Stimulated activated CD4-positive, alpha-beta T cell treated with anti-CD3 and anti-CD28 coated beads, Interleukin-1b, Interleukin-23, amount 100 ng/mL, for 4 hours (primary cell): ENCODE measurements at regions not wholly inside any gene's neighbourhood (a gene's known extent, or its start where the extent isn't known, plus 50 kb on each side); places are given as distances from the start of the nearest gene placed in this dataset.

ENCODE experiments used
- DNase-seq, 2 donors: peaks; one replicate each; pipeline ENCODE4 v3.0.0-alpha.2; 2020; ENCODE audit warnings: low read depth in 2 of 2

DNA sequence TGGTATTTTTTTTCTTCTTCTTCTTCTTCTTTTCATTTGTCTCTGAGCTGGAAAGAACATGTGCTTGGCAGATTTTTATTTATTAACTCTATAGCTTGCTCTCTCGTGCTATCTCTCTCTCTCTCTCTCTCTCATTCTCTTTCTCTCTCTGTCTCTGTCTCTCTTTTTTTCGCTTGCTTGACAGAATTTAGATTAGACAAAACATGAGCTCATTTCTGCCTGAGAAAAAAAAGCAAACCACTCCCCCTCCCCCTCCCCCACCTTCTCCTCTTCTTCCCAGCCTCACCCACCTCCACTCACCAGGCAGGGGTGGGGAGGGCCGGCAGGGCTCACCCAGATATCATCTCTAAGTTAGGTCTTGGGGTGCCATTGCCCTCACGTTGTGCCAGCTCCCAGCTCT lies 81.5 kb downstream of the PJA1 start:
- DNase-seq: no peak

DNA sequence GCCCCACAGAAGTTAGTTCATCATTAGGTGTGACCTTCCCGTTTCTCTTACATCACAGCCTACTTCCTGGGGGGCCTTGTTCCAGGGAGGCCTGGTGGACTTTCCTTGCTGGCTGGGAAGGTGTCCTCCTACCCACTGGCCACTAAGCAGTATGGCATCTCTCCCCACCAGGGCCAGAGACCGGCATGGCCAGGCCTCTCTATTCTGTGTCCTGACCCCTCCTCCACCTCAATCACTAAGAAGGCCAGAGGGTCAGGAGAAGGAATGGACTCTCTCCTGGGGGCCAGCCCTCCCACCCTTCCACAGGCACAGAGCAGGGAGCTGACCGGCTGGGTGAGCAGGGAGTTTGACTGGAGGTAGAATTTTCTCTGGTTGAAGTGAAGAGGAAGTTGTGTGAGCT lies 81.9 kb downstream of the PJA1 start:
- no peak for DNase-seq

DNA sequence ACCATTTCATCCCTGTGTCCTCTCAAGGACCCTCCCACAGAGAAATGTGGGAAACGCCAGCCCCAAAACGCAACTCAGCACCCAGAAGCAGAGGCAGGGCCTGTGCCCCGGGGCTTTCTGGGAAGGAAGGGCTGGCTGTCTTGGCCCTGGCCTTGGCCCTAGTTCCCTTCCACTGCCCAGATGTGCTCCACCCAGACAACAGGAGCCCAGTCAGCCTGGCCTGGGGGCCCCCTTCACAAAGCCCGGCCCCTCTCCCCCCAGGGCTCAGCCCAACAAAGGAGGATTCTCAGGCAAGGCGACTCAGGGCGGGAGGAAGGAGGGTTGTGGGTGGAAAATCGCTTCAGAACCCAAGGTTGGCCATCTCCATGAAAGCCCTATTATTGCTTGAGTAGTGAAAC lies 82.5 kb downstream of the PJA1 start:
- DNase-seq: no peak

DNA sequence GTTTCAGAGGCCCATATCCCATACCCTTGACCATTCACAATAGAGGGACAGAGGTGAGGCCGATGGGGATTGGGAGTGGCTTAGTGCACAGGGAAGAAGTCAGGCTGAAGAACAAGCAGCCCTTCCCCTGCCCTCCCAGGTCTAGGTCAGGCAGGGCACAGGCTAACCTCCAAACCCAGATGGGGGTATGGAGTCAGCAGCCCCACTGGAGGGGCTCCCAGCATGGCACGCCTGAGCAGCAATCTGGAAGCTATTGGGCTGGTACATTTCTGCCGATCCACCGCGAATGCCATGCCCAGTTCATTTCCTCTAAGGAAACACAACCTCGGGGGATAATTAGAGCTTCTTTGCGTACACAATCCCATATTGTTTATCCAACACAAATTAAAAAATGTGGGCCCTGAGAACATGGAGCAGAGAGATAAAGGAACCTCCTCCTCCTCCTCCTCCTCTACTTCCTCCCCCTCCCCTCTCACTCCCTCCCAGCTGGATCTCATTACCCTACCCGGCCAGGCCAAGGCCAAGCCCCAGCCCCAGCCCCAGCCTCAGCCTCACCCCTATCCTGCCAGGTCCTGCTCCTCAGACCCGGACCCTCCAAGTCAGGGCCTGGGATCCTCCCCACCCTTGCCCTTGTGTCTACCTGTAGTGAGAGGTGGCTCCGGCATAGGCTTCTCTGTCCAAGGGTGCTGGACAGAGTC lies 83.0 kb downstream of the PJA1 start:
- DNase-seq: no peak

DNA sequence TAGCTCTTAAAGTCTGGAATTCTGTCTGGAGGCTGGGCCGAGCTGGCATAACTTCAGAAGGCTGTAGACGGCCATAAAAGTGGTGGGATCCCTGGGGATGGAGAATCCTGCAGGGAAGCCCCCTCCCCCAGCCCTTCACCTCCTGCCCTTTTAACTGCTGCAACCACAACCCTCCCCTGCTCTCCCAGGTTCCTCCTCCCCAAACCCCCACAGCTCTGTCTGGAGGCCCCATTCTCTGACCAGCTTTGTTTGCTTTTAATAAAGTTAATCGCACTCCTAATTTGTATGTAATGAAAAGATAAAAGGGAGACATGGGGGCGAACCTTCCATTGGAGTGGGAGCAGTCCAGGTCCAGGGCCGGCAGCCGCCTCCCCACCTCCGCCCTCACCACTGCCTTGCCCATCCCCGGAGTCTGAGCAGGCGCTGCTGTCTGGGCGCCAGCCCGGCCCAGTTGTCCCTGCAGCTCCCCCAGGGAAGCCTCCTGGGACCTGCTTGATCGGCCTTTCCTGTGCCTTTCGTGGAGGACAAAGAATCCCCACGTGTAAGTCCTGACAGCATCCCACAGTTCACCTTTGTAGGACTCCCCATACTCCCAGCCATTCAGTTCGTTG lies 84.3 kb downstream of the PJA1 start:
- DNase-seq: no peak

DNA sequence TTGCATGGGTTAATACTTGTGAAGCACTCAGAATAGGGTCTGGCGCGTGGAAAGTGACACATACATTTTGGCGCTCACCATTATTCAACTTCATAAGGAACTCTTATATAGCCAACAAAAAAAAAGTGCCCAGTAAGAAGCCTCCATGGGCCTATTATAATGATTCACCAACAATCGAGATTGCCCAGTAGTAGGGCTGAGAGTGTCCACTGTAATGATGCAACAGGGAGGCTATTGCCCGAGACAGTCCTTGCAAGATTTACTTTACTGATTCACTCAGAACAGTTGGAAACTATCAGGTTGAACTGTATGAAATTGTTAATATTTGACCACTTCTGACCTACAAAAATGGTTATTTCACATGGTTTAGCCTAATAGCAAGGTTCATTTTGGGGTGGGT lies 86.0 kb downstream of the PJA1 start:
- no peak for DNase-seq

DNA sequence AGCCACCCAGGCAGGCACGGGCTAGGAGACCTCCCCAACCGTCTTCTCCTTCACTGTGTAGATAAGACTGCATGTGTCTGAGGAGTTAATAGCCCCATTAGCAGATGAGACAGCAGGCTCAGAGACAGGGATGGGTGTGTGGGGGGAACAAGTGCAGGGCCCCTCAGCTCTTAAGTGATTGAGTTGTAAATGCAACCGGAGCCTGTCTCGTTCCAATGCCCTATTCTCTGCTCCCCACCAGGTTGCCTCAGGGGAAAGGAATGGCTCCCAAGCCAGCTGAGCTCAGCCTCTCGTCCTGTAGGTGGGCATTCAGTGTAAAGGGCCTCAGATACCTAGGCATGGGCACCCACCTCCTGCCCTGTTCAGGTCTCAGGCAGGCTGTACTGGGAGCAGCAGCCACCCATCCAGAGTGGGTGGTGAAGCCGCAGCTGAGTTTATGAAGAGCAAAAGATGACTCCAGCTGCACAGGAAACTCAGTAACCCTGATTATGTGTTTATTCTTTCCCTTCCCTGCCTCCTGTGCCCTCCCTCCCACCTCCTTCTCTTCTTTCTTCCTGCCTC lies 87.3 kb downstream of the PJA1 start:
- no peak for DNase-seq

DNA sequence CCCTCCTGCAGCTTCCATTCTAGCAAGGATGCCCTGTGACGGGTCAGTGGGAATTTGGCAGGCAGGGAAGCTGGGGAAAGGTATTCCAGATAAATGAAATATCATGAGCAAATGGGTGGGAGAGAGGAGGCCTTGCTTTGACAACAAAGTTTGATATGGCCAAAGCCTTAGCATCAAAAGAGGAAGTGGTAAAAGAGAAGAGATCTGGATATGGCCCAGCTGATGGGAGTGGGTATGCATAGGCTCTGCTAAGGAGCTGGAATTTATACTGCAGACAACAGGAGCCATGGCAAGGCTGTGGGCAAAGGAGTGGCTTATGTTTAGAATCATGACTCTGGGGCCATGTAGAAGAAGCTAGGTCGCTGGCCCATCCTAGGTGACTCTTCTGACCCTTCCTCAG lies 89.2 kb downstream of the PJA1 start:
- no peak for DNase-seq

DNA sequence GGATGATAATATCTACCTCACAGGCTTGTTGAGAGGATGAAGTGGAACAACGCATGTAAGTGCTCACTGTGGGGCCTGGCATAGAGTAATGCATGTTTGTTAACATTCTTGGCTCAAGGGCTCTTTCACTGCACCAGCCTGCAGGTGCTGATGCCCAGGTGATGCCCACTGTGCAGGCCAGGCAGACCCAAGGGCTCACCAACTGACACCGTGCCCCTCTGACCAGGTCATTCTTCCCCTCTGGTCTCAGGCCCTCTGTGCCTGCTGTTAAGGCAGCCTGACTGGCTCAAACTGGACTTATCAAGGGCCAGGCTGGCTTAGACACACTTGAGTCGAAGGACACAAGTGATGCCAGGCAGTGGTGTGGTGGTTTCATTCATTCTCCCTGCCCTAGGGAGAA lies 90.5 kb downstream of the PJA1 start:
- no peak for DNase-seq

DNA sequence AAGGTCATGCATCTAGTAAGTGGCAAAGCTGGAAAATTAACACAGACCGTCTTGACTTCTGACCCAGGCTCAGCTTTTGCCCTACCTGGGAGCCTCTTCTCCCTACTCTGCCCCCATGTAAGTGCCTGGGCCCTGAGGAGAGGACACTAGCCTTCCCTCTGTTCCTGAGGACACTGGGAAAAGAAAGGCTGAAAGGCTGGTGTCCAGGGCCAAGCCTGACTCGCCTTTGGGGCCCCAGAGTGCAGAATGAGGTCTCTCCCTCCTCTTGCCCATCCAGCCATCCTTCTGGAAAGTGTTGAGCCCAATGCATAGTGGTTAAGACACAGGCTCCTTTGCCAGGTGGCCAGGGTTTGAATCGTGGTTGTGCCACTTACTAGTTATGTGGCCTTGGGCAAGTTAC lies 91.5 kb downstream of the PJA1 start:
- DNase-seq: no peak

DNA sequence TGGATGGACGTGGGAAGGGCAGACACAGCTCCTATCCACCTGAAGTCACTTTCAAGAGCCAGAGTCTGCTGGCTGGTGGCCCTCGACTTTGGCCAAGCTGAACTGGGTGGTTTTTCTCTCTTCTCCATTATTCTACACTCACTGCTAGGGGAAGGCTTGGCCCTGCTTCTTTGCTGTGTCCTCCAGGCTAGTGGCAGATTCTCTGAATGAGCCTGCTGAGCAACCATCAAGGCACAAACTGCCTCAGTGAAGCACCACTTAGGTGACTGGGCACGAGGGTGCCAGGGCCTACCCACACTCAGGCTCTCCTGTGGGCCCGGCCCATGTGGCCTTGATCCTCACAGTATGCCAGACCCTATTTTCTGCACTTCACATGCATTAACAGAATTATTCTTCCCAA lies 92.0 kb downstream of the PJA1 start:
- DNase-seq: no peak

DNA sequence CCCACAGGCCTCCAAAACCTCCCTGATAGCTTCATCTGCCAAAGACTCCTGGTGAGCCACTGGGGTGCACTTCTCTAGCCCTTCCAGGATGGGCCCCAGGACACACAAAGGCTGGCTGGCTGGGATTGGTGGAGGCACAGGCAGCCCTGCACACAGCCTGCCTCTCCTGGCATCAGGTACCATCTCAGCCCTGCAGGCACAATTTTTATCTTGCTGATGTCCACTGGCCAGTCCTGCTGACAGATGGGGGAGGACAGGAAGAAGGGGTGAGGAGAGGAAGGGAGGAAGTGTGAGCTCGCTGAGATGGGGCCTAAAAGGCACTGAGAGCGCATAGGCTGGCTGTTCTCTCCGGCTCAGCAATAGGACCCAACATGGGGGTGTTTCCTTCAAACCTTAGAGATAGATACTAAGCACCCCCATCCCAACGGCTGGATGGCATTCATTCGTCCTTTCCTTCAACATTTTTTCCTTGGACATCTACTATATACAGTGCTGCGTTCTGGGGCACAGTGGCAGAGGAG lies 92.7 kb downstream of the PJA1 start:
- no peak for DNase-seq

DNA sequence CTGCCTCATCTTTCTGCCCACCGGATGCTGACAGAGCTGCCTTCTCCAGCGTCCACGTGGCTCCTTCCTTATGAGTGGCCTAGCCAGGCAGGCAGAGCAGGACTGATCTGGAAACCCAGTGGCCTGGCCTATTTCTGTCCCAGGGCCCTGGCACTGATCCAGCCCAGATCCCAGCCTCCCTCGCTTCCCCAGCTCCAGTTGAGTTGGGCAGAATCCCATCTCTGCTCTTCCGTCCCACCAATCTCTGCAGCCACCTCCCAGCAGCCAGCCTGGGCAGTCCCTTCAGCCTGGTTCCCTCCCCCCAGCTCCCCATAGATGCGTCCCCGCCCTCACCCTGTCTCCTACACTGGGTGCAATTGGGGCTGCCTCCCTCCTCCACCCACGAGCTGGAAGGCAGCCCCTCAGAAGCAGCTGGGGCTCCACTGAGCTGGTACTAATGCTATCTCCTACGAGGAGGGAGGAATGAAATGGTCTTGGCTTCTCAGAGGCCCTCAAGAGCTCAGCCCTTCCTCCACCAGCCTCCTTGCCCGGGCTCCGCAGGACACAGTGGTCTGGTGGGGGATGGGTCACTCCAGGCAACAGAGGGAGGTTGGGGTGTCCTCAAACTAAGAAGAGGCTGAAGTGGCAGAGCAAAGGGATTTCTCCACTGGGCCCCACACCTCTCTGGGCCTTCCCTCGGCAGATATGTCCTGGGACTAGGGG lies 94.2 kb downstream of the PJA1 start:
- DNase-seq: no peak

DNA sequence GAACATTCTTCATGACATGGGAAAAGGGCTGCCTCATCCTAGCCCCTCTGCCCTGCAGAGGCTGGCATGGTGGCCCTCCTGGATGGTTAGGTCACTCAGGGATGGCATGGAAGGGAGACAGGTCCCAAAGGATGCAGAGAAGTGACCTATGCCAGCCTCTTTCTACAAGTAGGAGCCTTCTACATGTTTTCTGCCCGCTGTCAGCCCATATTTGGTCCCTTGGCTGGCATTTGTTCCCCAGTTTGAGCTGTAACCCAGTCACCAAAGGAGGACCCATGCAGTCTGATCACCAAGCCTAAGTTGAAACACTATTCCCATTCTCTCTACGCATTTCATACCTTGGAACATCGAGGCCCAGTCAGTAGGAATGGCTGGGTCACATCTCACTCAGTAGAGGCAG lies 95.4 kb downstream of the PJA1 start:
- no peak for DNase-seq

DNA sequence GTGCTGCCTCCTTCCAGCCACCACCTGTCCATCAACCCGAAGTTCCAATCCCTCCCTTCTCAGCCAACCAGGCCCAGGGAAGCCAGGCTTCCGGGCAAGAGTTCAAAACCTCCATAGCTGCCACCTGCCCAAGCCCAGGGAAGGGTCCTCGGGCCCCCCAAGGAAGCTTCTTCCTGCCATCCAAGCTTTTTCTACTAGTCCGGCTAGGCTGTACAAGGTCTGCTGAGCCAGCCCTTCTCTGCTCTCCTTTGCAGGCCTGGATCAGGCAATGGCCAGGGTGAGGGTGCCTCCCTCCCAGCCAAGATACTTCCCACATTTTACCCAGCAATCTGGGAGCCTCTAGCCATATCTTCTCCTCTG lies 96.2 kb downstream of the PJA1 start:
- no peak for DNase-seq

DNA sequence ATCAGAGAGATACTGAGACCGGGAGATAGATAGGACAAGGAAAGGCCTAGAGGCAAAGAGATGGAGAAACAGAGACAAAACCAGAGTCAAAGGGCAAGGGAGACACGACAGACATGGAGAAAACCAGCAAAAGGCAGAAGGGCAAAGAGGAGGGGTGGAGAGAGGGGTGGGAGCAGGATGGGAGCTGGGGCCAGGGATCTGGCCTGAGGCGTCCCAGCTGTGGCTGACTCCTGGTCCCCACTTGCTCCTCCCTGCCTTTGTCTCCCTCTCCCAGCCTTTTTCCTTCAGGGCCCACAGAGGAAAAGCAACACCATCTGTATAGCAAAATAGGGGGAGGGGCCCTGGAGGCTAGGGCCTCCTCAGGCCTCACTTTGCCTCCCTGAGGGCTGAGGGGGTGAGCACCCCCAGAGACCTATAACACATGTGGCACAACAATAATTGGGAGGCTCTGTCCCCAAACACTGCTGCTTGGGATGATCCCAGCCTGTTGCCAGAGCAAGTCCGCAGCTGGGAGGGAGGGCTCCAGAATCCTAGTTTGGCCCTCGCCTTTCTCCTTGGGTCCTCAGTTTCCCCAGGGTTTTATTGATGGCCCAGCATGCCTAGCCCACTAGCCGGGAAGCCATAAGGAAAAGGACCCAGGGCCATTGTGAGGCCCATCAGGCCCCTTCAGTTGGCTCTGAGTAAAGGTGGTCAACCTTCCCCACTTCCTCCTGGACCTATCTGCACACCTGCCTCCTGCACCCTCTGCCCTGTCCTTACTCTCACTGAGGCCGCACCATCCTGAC lies 96.8 kb downstream of the PJA1 start:
- no peak for DNase-seq

DNA sequence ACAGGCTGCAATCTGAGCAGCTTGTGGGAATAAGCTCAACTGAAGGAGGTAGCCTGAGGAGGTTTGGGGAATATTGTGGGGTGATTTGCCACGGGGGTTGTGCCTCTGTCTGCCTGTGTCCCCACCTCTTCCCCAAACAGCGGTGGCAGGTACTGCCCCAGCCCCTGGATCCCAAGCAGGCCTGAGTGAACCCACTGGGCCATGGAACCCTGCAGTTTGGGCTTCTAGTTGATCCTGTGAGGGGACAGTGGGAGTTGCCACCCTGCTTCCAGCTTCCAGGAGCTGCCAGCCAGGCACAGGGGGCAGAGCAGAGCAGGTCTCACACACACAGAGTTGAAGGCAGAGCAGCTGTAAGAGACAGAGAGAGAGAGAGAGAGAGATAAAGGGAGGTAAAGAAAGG lies 97.4 kb downstream of the PJA1 start:
- DNase-seq: no peak

DNA sequence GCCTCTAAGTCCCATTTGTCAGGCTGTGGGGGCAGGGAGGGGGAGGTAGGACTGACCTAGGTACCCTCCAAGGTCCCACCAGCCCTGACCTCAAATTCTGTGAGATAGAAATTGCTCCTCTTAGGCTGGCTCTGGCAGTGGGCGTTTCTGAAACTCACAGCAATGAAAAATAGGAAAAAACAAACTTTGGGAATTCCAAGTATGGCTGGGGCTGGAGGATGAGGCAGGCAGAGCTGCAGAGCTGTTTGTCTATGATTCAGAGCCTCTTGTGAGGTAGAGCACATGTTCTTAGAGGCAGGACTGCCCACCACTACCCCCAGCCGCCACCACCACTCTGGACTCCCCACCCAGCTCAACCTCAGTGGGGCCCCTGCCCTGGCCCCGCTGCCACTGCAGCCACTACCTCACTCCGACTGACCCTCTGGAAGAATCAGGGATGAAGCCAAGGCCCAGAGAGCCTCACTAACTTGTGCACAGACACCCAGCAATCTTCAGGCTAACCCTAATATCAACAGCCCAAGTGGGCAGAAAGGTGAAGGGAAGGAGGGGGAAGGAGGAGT lies 98.2 kb downstream of the PJA1 start:
- no peak for DNase-seq

DNA sequence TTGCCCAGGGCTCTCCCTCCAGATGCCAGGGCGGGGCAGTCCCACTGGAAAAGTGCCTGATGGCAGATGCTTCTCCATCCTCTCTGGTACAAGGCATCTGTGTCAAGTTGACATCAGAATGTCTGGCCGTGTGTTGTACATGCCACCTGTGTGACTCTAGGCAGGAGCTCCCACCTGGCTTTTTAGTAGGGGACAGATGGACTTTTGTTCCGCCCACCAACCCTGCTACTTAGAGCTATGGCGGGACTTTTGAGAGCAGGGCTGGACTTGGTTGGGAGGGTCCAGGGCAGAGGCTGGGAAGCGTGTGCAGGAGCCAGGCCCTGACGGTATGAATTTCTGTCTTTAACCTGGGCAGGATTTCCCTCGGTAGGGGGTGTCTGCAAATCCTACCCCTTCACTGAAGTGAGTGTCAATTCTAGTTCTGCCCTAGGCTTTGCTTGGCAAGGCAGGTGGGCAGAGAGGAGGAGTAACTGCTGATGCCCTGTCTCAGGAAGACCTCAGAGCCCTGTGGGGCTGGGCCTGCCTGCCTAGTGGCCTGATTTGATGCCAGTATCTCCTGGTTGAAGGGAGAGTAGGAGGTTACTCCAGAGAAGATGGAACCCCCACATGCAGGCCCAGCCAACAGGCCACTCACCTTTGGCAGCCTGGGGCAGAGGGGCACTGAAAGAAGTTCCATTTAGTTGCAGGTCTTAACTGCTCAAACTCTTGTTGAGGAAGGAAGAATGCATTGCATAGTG lies 99.1 kb downstream of the PJA1 start:
- no peak for DNase-seq

DNA sequence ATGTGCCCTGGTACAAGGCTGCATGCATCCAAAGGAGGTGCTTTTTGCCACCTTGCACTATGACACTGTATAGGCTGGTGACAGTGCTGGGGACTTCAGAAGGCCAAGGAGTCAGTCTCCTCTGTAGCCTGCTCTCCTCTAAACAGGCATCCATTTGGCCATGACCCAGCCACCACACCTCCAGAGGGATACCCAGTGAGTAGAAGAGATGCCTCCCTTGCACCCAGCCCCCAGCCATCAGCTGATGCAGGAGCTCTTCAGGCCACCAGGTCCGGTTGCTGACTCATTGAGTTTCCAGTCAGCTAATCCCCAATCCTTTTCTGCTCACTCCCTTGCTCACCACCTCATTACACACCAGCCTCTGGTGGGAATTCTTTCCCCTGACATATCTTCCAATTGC lies 99.8 kb downstream of the PJA1 start:
- no peak for DNase-seq

DNA sequence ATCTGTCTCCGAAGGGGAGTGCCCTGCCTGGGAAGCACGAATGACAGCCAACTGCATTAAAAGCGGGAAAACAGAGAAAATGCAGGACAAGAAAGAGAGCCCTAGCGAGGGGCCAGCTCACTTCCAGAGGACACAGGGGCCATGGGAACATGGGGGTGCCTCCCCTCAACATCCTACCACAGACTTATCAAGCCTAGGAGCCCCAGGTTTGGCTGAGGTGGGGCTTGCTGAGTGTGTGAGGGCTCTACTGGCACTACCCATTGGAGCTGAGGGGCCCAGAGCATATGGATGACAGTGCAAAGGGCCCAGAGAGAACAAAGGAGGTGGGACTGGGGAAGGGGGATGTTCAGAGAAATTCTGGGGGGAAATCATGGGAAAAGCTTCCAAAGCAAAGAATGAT lies 101.8 kb downstream of the PJA1 start:
- no peak for DNase-seq
